ENCODE measurements at regions not wholly inside any gene's neighbourhood (a gene's known extent, or its start where the extent isn't known, plus 50 kb on each side); places are given as distances from the start of the nearest gene placed in this dataset.
A peak's percentile ranks its signal among the peaks of the same experiment; 100 is the strongest.

- no peak for ATAC-seq
- TF ChIP-seq CTCF (IDR thresholded peaks at IDR 0.05): no peak
Observed at GRCh38 chr6:63434943-63435342, 115.2 kb upstream of the LGSN start.

GRCh38 chr6:63436356-63436755 is 116.6 kb upstream of the LGSN start:
- H3K9me3 ChIP-seq: no peaks in the 10 kb centered on the region
- no peaks in the 10 kb centered on the region for H3K36me3 ChIP-seq (ENCODE audit: low read depth)
- intact Hi-C loops (cut with DNase I, micrococcal nuclease): no loop called here
- no peak for DNase-seq
- no peak for ATAC-seq
- TF ChIP-seq CTCF (IDR thresholded peaks at IDR 0.05): no peak
- H3K4me3 ChIP-seq: no peak overlapping the region
- no peaks in the 10 kb centered on the region for H3K4me1 ChIP-seq (ENCODE audit: low read depth)

More at GRCh38 chr6:63434943-63435342, 115.2 kb upstream of the LGSN start:
- no peaks in the 10 kb centered on the region for H3K36me3 ChIP-seq (ENCODE audit: low read depth)
- no peak for DNase-seq
- intact Hi-C loops (cut with DNase I, micrococcal nuclease): no loop called here
- H3K9me3 ChIP-seq: no peaks in the 10 kb centered on the region
- no peak overlapping the region for H3K4me3 ChIP-seq
- no peaks in the 10 kb centered on the region for H3K4me1 ChIP-seq (ENCODE audit: low read depth)

- Histone ChIP-seq H3K9me3 (no peaks in the 10 kb centered on the region), H3K4me3 (no peak overlapping the region), H3K36me3 (ENCODE audit: low read depth) (no peaks in the 10 kb centered on the region), H3K4me1 (ENCODE audit: low read depth) (no peaks in the 10 kb centered on the region)
- no peak for DNase-seq
- ATAC-seq: no peak
- intact Hi-C loops (cut with DNase I, micrococcal nuclease): no loop called here
- no peak for TF ChIP-seq CTCF (IDR thresholded peaks at IDR 0.05)
Observed at GRCh38 chr6:63437058-63437457, 117.3 kb upstream of the LGSN start.

GRCh38 chr6:63440057-63440456 is 120.3 kb upstream of the LGSN start:
- TF ChIP-seq CTCF (IDR thresholded peaks at IDR 0.05): no peak
- peak in 1 of 3 donors; percentile 48 for DNase-seq
- no peaks in the 10 kb centered on the region for H3K9me3 ChIP-seq
- ATAC-seq: peak; percentile 83
- H3K4me3 ChIP-seq: no peak overlapping the region
- no peaks in the 10 kb centered on the region for H3K4me1 ChIP-seq (ENCODE audit: low read depth)
- intact Hi-C loops (cut with DNase I, micrococcal nuclease): no loop called here
- no peaks in the 10 kb centered on the region for H3K36me3 ChIP-seq (ENCODE audit: low read depth)

- H3K4me1 ChIP-seq (ENCODE audit: low read depth): no peaks in the 10 kb centered on the region
- no peaks in the 10 kb centered on the region for H3K9me3 ChIP-seq
- no peak for TF ChIP-seq CTCF (IDR thresholded peaks at IDR 0.05)
- intact Hi-C loops (cut with DNase I, micrococcal nuclease): no loop called here
- DNase-seq (no peak), ATAC-seq (no peak)
- H3K4me3 ChIP-seq: no peak overlapping the region
- no peaks in the 10 kb centered on the region for H3K36me3 ChIP-seq (ENCODE audit: low read depth)
Observed at GRCh38 chr6:63440594-63440993, 120.8 kb upstream of the LGSN start.

- peak; percentile 42 for ATAC-seq
- intact Hi-C loops (cut with DNase I, micrococcal nuclease): no loop called here
Observed at GRCh38 chr6:63441266-63441956, 121.6 kb upstream of the LGSN start.

More at GRCh38 chr6:63441266-63441956, 121.6 kb upstream of the LGSN start:
- no peak for DNase-seq
- no peaks in the 10 kb centered on the region for H3K36me3 ChIP-seq (ENCODE audit: low read depth)
- H3K4me1 ChIP-seq (ENCODE audit: low read depth): no peaks in the 10 kb centered on the region
- no peak for TF ChIP-seq CTCF (IDR thresholded peaks at IDR 0.05)
- H3K4me3 ChIP-seq: no peak overlapping the region
- H3K9me3 ChIP-seq: no peaks in the 10 kb centered on the region
